ENCODE measurements at regions not wholly inside any gene's neighbourhood (a gene's known extent, or its start where the extent isn't known, plus 50 kb on each side); places are given as distances from the start of the nearest gene placed in this dataset.

DNA sequence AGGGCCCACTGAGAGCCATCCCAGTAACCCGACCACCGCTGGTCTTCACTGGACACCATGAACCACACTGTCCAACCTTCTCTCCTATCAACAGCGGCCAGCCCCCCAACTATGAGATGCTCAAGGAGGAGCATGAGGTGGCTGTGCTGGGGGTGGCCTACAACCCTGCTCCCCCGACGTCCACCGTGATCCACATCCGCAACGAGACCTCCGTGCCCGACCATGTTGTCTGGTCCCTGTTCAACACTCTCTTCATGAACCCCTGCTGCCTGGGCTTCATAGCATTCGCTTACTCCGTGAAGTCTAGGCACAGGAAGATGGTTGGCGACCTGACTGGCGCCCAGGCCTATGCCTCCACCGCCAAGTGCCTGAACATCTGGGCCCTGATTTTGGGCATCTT lies 423.8 kb upstream of the EPHA5 start:
- no peak for DNase-seq

DNA sequence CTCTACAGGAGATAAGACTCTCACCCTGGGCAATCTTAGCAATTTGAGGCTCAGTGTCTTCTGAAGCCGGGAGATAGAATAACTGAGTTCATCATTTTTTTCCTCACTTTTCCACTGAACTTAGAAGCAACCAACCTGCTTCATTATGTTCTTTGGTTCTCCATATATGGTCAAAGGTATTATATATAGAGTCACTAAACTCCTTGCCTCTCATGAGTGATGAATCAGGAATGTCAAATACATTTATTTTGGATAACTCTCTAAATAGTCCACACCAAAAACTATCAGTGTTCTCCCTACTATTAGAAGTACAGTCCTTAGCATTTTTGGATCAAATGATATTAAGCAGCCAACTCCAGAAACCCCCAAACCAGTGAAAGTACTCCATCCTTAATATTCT lies 421.5 kb upstream of the EPHA5 start:
- DNase-seq: no peak

DNA sequence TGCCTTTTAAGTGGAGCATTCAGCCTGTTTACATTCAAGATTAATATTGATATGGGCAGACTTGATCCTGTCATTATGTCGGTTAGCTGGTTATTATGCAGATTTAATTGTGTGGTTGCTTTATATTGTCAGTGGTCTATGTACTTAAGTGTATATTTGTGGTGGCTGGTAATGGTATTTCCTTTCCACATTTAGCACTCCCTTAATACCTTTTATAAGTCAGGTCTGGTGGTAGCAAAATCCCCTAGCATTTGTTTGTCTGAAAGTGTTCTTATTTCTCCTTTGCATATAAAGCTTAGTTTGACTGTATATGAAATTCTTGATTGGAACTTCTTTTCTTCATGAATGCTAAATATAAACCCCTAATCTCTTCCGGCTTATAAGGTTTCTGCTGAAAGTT lies 403.7 kb upstream of the EPHA5 start:
- no peak for DNase-seq

DNA sequence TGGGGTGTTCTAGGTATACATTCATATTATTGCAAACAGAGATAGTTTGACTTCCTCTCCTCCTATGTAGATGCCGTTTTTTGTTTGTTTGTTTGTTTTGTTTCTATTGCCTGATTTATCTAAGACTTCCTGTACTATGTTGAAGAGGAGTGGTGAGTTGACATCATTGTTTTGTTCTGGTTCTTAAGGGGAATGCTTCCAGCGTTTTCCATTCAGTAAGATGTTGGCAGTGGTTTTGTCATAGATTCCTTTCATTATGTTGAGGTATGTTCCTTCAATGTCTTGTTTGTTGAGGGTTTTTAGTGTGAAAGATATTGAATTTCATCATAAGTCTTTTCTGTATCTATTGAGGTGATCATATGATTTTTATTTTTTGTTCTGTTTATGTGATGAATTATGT lies 401.6 kb upstream of the EPHA5 start:
- no peak for DNase-seq

DNA sequence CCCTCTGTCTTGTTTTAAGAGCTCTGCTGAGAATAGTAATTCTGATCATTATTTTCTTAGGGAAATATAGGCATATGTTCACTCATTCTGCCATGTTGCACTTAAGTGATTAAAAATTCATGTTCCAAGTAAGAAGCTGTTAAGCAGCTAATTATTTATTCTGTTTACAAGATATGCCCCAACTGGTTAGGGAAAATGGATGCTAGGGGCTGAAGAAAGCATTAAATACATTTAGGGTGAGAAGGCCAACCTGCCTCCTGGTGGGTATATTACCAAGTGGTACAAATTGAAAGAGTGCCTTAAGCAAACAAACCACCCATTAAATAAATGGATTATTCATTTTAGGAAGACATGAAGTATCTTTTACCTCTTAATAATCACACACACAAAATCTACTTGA lies 392.6 kb upstream of the EPHA5 start:
- no peak for DNase-seq

DNA sequence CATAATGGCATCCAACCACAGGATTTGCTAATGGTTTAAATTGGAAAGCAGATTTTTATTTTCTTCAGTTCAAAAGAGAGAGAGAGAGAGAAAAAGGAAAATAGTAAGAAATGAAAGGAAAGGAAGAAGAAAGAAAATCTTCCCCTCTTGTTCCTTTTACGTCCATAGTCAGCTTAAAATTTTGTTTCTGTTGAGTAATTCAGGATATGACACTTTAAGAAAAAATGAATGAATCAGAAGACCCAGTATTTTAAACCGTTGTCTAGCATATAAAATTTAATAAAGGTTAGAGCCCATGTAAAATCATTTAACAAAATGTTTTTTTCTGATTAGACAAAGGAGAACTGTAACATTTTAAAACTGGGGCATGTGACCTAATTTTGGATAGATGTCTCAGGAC lies 391.8 kb upstream of the EPHA5 start:
- no peak for DNase-seq

DNA sequence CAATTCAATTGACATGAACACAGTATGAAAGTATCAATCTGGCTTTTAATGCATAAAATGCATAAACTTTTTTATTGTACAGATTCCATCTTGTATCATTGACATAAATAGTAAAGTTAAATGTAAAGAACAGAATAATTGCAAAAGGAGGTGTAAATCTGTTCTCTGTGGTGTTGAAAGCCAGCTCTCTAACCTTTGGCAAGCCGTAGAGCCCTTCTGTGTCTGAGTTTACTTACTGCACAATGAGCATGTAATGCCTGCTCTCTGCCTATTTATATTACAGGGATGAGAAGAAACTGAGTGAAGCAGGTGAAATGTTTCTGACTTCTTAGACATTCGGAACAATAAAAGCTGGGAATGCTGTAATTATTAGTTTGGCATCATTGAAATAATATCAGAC lies 389.3 kb upstream of the EPHA5 start:
- no peak for DNase-seq

DNA sequence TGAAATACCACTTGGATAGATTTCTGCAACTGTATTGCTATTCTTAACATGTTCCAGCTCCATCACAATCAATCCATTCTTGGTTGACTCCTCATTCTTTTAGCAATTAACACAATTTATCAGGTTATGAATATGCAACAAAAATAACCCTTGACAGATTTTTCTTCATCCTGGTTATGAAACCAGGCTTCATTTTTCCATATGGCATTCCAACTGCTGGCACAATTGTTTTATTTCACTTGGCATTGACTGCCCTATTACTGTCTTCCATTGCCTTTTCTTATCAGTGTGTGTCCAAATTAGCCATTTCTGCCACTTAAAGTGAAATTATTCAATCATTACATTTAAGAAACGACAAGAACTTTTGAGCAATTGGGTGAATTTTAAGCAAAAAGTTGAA lies 388.8 kb upstream of the EPHA5 start:
- no peak for DNase-seq

DNA sequence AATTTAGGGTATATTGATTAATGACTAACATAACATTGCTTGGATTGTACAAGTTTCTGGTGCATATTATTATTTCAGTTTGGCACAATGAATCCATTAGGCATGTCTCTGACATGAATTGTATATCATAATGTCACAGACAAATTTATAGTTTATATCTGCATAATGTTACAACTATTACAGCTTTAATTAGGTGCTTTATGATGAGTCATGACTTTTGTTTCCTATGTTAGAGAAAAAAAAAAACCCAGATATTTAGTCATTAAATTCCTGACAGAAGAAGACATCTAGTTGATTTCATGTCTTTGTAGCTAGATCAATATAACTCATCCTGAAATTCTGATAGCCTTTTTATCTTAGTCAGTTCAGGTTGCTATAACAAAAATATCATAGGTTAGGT lies 385.7 kb upstream of the EPHA5 start:
- DNase-seq: no peak

DNA sequence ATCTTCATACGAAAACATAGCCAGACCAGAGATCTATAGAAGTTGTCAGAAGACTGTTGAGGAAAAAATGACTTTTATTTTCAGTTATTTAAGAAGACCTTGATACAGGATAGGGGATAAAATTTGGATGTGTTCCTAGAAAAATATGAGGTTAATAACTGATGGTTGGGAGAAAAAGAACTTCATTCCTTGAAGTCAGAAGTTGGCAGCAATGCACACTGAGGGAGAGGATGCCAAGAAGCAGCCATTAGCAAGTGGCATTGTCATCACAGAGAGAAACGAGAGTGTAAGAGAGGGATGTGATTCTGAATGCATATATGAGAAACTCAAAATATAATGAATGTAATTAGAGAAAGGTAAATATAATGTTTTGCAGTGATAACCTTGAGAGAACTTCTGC lies 382.1 kb upstream of the EPHA5 start:
- DNase-seq: no peak

DNA sequence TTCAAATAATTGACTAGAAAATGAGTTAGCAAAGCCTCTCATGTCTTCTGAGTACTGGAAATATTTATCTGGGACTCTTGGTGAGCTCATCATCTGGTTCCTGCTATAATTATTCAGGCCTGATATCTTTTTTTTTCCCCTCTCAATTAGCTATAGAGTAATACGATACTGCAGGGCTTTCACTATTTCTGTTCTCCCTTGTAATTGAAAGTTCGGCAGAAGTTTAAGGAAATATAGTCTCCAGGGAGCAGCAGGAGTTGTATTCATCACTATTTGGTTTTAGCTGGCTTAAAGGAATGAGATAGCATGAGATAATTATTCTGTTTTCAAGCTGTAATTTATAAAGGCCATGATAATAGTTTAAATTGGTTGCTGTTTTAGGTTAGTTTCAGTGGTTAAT lies 378.6 kb upstream of the EPHA5 start:
- DNase-seq: no peak

DNA sequence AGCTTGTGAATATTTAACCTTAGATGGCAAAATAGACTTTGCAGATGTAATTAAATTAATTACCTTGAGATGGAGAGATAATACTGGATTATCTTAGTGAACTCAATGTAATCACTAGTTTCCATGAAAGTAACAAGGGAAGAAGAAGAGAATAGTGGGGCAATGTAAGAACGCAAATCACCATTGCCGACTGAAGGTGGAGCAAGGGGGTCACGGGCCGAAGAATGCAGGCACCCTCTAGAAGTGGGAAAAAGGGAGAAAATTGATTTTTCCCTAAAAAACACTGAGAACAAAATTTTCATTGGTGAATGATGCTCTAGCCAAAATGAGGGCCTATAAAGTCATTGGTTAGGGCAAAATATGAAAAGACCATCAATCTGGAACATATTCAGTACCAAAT lies 375.6 kb upstream of the EPHA5 start:
- no peak for DNase-seq

DNA sequence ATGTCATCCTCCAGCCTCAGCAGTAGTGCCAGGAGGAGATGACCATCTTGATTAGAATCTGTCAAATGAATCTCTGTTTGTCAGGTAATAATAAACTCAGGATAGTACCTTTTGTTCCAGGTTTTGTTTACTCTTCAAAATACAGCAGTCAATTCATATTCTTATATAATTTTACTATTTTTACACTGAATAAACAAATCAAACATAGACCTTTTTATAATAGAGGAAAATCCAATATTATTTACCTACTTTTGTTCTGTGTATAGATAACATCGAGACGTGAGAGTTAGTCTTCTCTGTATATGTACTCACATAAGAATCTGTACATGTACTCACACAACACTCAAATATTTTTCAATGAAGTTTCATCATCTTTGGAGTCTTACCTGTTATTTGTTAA lies 365.4 kb upstream of the EPHA5 start:
- DNase-seq: no peak

DNA sequence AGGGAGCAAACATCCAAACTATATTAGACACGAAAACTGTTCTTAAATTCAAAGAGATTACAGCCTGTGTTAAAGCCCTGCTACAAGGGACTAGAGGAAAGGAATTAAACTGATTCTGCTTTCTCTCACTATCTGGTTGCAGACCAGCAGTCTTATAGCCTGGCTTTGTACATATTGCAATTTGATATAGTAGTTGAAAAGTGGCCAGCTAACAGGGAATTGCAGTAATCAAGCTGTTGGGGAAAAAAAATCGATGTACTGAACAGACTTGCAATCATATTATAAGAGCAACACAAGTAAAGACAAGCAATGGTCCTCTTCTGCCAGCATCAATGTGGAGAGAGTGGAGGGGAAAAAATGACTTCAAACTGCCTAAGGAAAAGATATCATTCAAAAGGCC lies 364.4 kb upstream of the EPHA5 start:
- no peak for DNase-seq

DNA sequence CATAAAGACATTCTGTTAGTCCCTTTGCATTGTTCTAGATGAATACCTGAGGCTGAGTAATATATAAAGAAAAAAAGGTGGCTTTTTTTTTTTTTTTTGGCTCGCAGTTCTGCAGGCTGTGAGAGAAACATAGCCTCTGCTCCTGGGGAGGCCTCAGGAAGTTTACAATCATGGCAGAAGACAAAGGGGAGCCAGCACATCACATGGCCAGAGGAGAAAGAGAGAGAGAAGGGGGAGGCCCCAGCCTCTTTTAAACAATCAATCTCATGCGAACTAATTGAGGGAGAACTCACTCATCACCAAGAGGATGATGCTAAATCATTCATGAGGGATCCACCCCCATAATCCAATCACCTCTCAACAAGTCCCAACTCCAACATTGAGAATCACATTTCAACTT lies 364.0 kb upstream of the EPHA5 start:
- DNase-seq: no peak

DNA sequence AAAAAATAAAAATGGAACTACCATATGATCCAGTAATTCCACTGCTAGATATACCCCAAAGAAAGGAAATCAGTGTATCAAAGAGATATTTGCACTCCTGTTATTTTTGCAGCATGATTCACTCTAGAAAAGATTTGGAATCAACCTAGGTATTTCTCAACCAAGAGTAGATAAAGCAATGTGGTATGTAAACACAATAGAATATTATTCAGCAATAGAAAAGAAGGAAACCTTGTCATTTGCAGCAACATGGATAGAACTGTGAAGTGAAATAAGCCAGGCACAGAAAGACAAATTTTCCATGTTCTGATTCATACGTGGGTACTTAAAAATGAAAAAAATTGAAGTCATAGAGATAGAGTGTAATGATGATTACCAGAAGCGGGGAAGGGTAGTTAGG lies 362.3 kb upstream of the EPHA5 start:
- DNase-seq: no peak

DNA sequence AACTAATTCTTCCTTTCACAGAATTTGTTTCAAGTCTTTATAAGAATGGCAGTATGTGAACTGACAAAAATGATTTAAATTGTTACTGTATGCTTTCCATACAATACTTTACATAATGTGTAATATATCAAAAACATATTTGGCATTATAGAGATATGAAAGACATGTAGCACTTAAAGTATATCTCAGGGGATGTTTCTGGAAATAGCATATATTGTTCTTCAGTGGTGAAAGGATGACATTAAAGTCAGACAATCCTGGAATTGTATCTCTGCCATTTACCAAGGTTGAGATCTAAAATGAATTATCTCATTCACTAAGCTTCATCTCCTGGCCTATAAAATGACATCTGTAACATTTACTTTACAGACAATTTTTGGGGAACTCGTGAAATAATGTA lies 358.4 kb upstream of the EPHA5 start:
- DNase-seq: no peak

DNA sequence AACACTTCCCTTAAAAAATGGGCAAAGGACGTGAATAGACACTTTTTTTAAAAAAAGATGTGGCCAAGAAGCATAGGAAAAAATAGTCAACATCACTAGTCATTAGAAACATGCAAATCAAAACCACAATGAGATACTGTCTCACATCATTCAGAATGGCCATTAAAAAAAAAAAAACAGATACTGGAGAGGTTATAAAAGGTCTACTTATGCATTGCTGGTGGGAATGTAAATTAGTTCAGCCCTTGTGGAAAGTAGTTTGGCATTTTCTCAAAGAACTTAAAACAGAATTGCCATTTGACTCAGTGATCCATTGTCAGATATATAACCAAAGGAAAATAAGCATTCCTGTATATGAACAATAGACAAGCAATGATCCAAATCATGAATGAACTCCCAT lies 352.8 kb upstream of the EPHA5 start:
- DNase-seq: no peak

DNA sequence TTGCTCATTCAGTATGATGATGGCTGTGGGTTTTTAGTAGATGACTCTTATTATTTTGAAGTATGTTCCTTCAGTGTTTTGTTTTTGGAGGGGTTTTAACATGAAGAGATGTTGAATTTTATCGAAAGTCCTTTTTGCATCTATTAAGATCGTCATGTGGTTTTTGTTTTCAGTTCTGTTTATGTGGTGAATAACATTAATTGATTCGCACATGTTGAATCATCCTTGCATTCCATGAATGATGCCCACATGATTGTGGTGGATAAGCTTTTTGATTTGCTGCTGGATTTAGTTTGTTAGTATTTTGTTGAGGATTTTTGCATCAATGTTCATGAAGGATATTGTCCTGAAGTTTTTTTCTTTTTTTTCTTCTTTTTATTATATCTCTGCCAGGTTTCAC lies 347.4 kb upstream of the EPHA5 start:
- DNase-seq: no peak

DNA sequence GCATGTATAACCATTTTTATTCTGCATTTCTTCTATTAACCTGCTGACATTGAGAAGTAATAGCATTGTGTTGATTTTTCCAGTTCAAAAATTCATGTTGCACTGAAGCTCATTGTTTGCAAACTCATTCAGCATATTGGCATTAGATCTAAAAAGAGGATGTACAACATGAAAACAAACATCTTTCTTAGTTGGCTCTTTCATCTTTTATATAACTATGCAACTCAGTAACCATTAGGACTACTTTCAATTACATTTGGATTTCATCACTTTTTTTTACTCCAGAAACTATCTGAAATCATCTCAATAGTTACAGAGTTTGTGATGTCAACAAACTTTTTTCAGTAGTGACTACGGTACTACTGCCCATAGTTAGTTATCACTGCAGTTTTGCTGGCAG lies 346.0 kb upstream of the EPHA5 start:
- DNase-seq: no peak

DNA sequence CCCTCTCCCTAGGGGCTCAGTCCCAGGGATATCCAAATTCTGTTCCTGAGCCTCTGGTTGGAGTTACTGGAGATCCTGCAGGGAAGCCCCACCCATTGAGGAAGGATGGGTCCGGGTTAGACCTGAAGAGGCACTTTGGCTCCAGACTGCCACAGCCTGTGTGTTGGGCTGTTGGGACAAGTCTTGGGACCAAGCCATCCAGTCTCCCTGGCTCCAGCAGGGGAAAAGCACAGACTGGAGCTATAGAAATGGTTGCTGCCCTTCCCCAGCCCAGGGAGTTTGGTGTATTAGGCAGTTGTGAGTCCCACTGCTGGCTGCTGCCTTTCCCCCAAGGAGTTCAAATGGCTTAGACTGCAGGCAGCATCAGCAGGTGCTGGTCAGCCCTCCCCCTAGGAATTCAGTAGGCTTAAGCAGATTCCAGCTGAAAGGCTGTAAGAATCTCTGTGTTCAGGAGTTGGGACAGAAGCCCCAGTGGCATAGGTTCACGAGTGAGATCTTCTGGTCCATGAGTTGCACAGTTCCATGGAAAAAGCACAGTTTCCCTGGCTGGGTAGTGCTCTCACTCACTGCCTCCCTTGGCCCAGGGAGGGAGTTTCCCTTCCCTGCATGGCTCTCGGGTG lies 344.0 kb upstream of the EPHA5 start:
- DNase-seq: no peak

DNA sequence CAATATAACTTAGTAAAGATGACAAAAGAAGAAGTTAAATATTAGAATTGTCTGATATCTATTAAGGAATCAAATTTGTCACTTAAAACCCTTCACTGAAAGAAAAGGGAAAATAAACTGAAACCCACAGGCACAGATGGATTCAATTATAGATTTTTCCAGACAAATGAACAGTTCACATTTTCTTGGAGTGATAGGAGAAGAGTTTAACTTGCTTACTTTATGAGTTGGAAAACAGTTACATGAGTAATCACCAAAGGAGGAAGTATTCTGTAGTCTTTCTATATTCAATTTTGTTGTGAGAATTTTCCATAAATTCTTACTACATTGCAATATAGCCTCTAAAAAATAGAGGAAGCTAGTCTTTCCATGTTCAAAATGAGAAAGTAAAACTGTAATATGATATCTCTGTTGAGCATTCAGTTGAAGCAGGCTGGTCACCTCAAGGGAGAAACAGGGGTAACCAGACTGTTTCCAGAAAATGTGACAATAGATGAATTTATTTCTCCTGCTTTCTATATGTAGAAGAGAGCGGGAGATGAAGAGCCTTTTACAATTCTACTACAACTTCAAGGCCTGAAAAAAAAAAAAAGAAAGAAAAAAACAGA lies 330.3 kb upstream of the EPHA5 start:
- DNase-seq: no peak

DNA sequence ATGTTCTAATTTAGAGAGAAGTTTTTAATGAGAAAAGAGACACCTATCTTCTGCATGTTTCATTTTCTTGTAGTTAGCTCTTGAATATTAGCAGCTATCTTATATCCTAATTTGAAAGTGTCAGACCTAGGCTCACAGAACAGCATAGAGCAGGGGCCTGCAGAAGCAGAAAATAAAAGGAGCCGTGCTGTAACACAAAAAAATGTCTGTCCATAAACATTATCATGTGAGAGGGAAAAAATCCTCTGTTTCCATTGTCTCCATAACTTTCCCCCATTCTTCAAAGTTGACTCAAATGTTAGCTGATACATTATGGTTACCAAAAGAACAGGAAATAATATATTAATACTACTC lies 329.2 kb upstream of the EPHA5 start:
- peak; percentile 10 for DNase-seq

DNA sequence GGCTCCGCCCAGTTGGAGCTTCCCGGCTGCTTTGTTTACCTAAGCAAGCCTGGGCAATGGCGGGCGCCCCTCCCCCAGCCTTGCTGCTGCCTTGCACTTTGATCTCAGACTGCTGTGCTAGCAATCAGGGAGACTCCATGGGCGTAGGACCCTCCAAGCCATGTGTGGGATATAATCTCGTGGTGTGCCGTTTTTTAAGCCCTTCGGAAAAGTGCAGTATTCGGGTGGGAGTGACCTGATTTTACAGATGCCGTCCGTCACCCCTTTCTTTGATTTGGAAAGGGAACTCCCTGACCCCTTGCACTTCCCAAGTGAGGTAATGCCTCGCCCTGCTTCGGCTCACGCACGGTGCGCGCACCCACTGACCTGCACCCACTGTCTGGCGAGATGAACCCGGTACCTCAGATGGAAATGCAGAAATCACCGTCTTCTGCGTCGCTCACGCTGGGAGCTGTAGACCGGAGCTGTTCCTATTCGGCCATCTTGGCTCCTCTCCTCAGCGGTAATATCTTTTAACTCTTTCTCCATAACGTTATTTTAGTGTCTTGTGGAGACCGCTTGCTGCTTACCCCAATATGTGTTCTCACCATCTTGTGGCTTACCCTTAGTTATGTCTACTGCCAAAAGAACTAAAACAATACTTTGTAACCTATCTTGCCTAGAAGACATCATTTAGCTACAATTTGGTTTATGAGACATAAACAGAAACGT lies 328.7 kb upstream of the EPHA5 start:
- peak; percentile 47 for DNase-seq

DNA sequence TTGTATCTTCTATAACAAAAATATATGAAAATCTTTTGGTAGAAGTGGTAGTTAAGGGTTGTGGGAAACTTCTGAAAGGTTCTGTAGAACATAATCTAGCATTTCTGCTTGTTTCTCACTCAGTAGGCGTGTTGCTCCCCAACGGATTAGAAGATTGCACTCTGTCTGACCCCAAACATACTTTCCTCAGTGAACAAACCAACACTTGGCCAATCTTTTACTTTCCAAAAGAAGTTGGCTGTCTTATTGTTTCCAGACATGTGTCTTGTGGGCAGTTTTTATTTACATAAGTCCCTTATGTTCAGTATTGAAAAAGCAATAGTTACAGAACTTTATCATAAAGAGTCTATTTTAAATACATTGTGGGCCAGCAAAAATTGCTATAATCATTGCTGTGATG lies 312.8 kb upstream of the EPHA5 start:
- no peak for DNase-seq
